ENCODE measurements at regions not wholly inside any gene's neighbourhood (a gene's known extent, or its start where the extent isn't known, plus 50 kb on each side); places are given as distances from the start of the nearest gene placed in this dataset.

GRCh38 chr1:4395676-4396075 lies 258.7 kb upstream of the AJAP1 start:
- Histone ChIP-seq H3K4me3 (ENCODE audit: low read depth in 1 of 2, low read length in 2 of 2) (no peak overlapping the region), H3K27me3 (ENCODE audit: low read depth, low read length) (no peaks in the 10 kb centered on the region), H3K36me3 (ENCODE audit: control insufficient read depth in 1 of 2, insufficient read depth in 2 of 2, low read length in 2 of 2) (no peaks in the 10 kb centered on the region), H3K4me1 (ENCODE audit: control insufficient read depth in 1 of 2, insufficient read depth in 2 of 2, low read length in 2 of 2) (no peaks in the 10 kb centered on the region), H3K9me3 (ENCODE audit: control insufficient read depth in 1 of 2, low read length in 2 of 2) (peaks cover 0 to 17% of the 10 kb centered on the region in 2 donors), H3K27ac (ENCODE audit: low read length) (no peak overlapping the region)

GRCh38 chr1:4396551-4396950 lies 257.9 kb upstream of the AJAP1 start:
- no peaks in the 10 kb centered on the region for H3K27me3 ChIP-seq (ENCODE audit: low read depth, low read length)
- H3K4me1 ChIP-seq (ENCODE audit: control insufficient read depth in 1 of 2, insufficient read depth in 2 of 2, low read length in 2 of 2), result no peaks in the 10 kb centered on the region
- H3K27ac ChIP-seq (ENCODE audit: low read length), result no peak overlapping the region
- no peak overlapping the region for H3K4me3 ChIP-seq (ENCODE audit: low read depth in 1 of 2, low read length in 2 of 2)
- H3K9me3 ChIP-seq (ENCODE audit: control insufficient read depth in 1 of 2, low read length in 2 of 2), result peaks cover 0 to 11% of the 10 kb centered on the region in 2 donors
- no peaks in the 10 kb centered on the region for H3K36me3 ChIP-seq (ENCODE audit: control insufficient read depth in 1 of 2, insufficient read depth in 2 of 2, low read length in 2 of 2)

- Histone ChIP-seq H3K9me3 (ENCODE audit: control insufficient read depth in 1 of 2, low read length in 2 of 2) (peaks cover 0 to 11% of the 10 kb centered on the region in 2 donors), H3K4me1 (ENCODE audit: control insufficient read depth in 1 of 2, insufficient read depth in 2 of 2, low read length in 2 of 2) (no peaks in the 10 kb centered on the region), H3K4me3 (ENCODE audit: low read depth in 1 of 2, low read length in 2 of 2) (no peak overlapping the region), H3K27ac (ENCODE audit: low read length) (no peak overlapping the region), H3K36me3 (ENCODE audit: control insufficient read depth in 1 of 2, insufficient read depth in 2 of 2, low read length in 2 of 2) (no peaks in the 10 kb centered on the region), H3K27me3 (ENCODE audit: low read depth, low read length) (no peaks in the 10 kb centered on the region)
Observed at GRCh38 chr1:4397196-4397595, 257.2 kb upstream of the AJAP1 start.

- H3K27ac ChIP-seq (ENCODE audit: low read length), result no peak overlapping the region
- H3K4me1 ChIP-seq (ENCODE audit: control insufficient read depth in 1 of 2, insufficient read depth in 2 of 2, low read length in 2 of 2), result no peaks in the 10 kb centered on the region
- H3K36me3 ChIP-seq (ENCODE audit: control insufficient read depth in 1 of 2, insufficient read depth in 2 of 2, low read length in 2 of 2), result no peaks in the 10 kb centered on the region
- H3K27me3 ChIP-seq (ENCODE audit: low read depth, low read length), result no peaks in the 10 kb centered on the region
- H3K9me3 ChIP-seq (ENCODE audit: control insufficient read depth in 1 of 2, low read length in 2 of 2), result no peaks in the 10 kb centered on the region
- no peak overlapping the region for H3K4me3 ChIP-seq (ENCODE audit: low read depth in 1 of 2, low read length in 2 of 2)
Observed at GRCh38 chr1:4402032-4402431, 252.4 kb upstream of the AJAP1 start.

GRCh38 chr1:4404854-4405590 lies 249.4 kb upstream of the AJAP1 start:
- H3K4me1 ChIP-seq (ENCODE audit: control insufficient read depth in 1 of 2, insufficient read depth in 2 of 2, low read length in 2 of 2), result no peaks in the 10 kb centered on the region
- no peak overlapping the region for H3K27ac ChIP-seq (ENCODE audit: low read length)
- no peaks in the 10 kb centered on the region for H3K9me3 ChIP-seq (ENCODE audit: control insufficient read depth in 1 of 2, low read length in 2 of 2)
- H3K4me3 ChIP-seq (ENCODE audit: low read depth in 1 of 2, low read length in 2 of 2), result no peak overlapping the region
- H3K27me3 ChIP-seq (ENCODE audit: low read depth, low read length), result no peaks in the 10 kb centered on the region
- H3K36me3 ChIP-seq (ENCODE audit: control insufficient read depth in 1 of 2, insufficient read depth in 2 of 2, low read length in 2 of 2), result no peaks in the 10 kb centered on the region

GRCh38 chr1:4407851-4408250 lies 246.6 kb upstream of the AJAP1 start:
- no peak overlapping the region for H3K4me3 ChIP-seq (ENCODE audit: low read depth in 1 of 2, low read length in 2 of 2)

GRCh38 chr1:4408380-4408779 lies 246.0 kb upstream of the AJAP1 start:
- Histone ChIP-seq H3K27me3 (ENCODE audit: low read depth, low read length) (no peaks in the 10 kb centered on the region), H3K27ac (ENCODE audit: low read length) (no peak overlapping the region), H3K9me3 (ENCODE audit: control insufficient read depth in 1 of 2, low read length in 2 of 2) (no peaks in the 10 kb centered on the region), H3K4me3 (ENCODE audit: low read depth in 1 of 2, low read length in 2 of 2) (no peak overlapping the region), H3K4me1 (ENCODE audit: control insufficient read depth in 1 of 2, insufficient read depth in 2 of 2, low read length in 2 of 2) (no peaks in the 10 kb centered on the region), H3K36me3 (ENCODE audit: control insufficient read depth in 1 of 2, insufficient read depth in 2 of 2, low read length in 2 of 2) (no peaks in the 10 kb centered on the region)

More at GRCh38 chr1:4407851-4408250, 246.6 kb upstream of the AJAP1 start:
- Histone ChIP-seq H3K27ac (ENCODE audit: low read length) (no peak overlapping the region), H3K27me3 (ENCODE audit: low read depth, low read length) (no peaks in the 10 kb centered on the region), H3K36me3 (ENCODE audit: control insufficient read depth in 1 of 2, insufficient read depth in 2 of 2, low read length in 2 of 2) (no peaks in the 10 kb centered on the region), H3K4me1 (ENCODE audit: control insufficient read depth in 1 of 2, insufficient read depth in 2 of 2, low read length in 2 of 2) (no peaks in the 10 kb centered on the region), H3K9me3 (ENCODE audit: control insufficient read depth in 1 of 2, low read length in 2 of 2) (no peaks in the 10 kb centered on the region)

GRCh38 chr1:4411862-4412261 lies 242.5 kb upstream of the AJAP1 start:
- no peaks in the 10 kb centered on the region for H3K36me3 ChIP-seq (ENCODE audit: control insufficient read depth in 1 of 2, insufficient read depth in 2 of 2, low read length in 2 of 2)
- H3K9me3 ChIP-seq (ENCODE audit: control insufficient read depth in 1 of 2, low read length in 2 of 2), result peaks cover 0 to 4% of the 10 kb centered on the region in 2 donors
- H3K27me3 ChIP-seq (ENCODE audit: low read depth, low read length), result no peaks in the 10 kb centered on the region
- no peak overlapping the region for H3K4me3 ChIP-seq (ENCODE audit: low read depth in 1 of 2, low read length in 2 of 2)
- no peak overlapping the region for H3K27ac ChIP-seq (ENCODE audit: low read length)
- no peaks in the 10 kb centered on the region for H3K4me1 ChIP-seq (ENCODE audit: control insufficient read depth in 1 of 2, insufficient read depth in 2 of 2, low read length in 2 of 2)

GRCh38 chr1:4415476-4415875 lies 238.9 kb upstream of the AJAP1 start:
- Histone ChIP-seq H3K27me3 (ENCODE audit: low read depth, low read length) (no peaks in the 10 kb centered on the region), H3K9me3 (ENCODE audit: control insufficient read depth in 1 of 2, low read length in 2 of 2) (peaks cover 0 to 10% of the 10 kb centered on the region in 2 donors), H3K4me1 (ENCODE audit: control insufficient read depth in 1 of 2, insufficient read depth in 2 of 2, low read length in 2 of 2) (no peaks in the 10 kb centered on the region), H3K27ac (ENCODE audit: low read length) (no peak overlapping the region), H3K4me3 (ENCODE audit: low read depth in 1 of 2, low read length in 2 of 2) (no peak overlapping the region), H3K36me3 (ENCODE audit: control insufficient read depth in 1 of 2, insufficient read depth in 2 of 2, low read length in 2 of 2) (no peaks in the 10 kb centered on the region)

- H3K27me3 ChIP-seq (ENCODE audit: low read depth, low read length), result no peaks in the 10 kb centered on the region
- no peak overlapping the region for H3K4me3 ChIP-seq (ENCODE audit: low read depth in 1 of 2, low read length in 2 of 2)
- H3K36me3 ChIP-seq (ENCODE audit: control insufficient read depth in 1 of 2, insufficient read depth in 2 of 2, low read length in 2 of 2), result no peaks in the 10 kb centered on the region
- no peaks in the 10 kb centered on the region for H3K4me1 ChIP-seq (ENCODE audit: control insufficient read depth in 1 of 2, insufficient read depth in 2 of 2, low read length in 2 of 2)
- no peak overlapping the region for H3K27ac ChIP-seq (ENCODE audit: low read length)
- H3K9me3 ChIP-seq (ENCODE audit: control insufficient read depth in 1 of 2, low read length in 2 of 2), result peaks cover 0 to 10% of the 10 kb centered on the region in 2 donors
Observed at GRCh38 chr1:4416189-4416588, 238.2 kb upstream of the AJAP1 start.

GRCh38 chr1:4418021-4418420 lies 236.4 kb upstream of the AJAP1 start:
- Histone ChIP-seq H3K27me3 (ENCODE audit: low read depth, low read length) (no peaks in the 10 kb centered on the region), H3K27ac (ENCODE audit: low read length) (no peak overlapping the region), H3K9me3 (ENCODE audit: control insufficient read depth in 1 of 2, low read length in 2 of 2) (peaks cover 0 to 10% of the 10 kb centered on the region in 2 donors), H3K4me3 (ENCODE audit: low read depth in 1 of 2, low read length in 2 of 2) (no peak overlapping the region), H3K4me1 (ENCODE audit: control insufficient read depth in 1 of 2, insufficient read depth in 2 of 2, low read length in 2 of 2) (no peaks in the 10 kb centered on the region), H3K36me3 (ENCODE audit: control insufficient read depth in 1 of 2, insufficient read depth in 2 of 2, low read length in 2 of 2) (no peaks in the 10 kb centered on the region)

- no peaks in the 10 kb centered on the region for H3K4me1 ChIP-seq (ENCODE audit: control insufficient read depth in 1 of 2, insufficient read depth in 2 of 2, low read length in 2 of 2)
- no peak overlapping the region for H3K27ac ChIP-seq (ENCODE audit: low read length)
- H3K4me3 ChIP-seq (ENCODE audit: low read depth in 1 of 2, low read length in 2 of 2), result no peak overlapping the region
- H3K27me3 ChIP-seq (ENCODE audit: low read depth, low read length), result no peaks in the 10 kb centered on the region
- no peaks in the 10 kb centered on the region for H3K36me3 ChIP-seq (ENCODE audit: control insufficient read depth in 1 of 2, insufficient read depth in 2 of 2, low read length in 2 of 2)
- H3K9me3 ChIP-seq (ENCODE audit: control insufficient read depth in 1 of 2, low read length in 2 of 2), result peaks cover 0 to 6% of the 10 kb centered on the region in 2 donors
Observed at GRCh38 chr1:4421986-4422385, 232.4 kb upstream of the AJAP1 start.

Data from muscle layer of duodenum (tissue), 2 donors.